GM04504 (cell line): ENCODE measurements at regions not wholly inside any gene's neighbourhood (a gene's known extent, or its start where the extent isn't known, plus 50 kb on each side); places are given as distances from the start of the nearest gene placed in this dataset.
A peak's percentile ranks its signal among the peaks of the same experiment; 100 is the strongest.

Experiments
- DNase-seq: peaks from one replicate; pipeline ENCODE4 v3.0.0-alpha.2; 2012; ENCODE audit warnings: low read depth

GRCh38 chr4:185893500-185893899 is 81.5 kb upstream of the SORBS2 start:
- no peak for DNase-seq

GRCh38 chr4:185894481-185894880 is 82.5 kb upstream of the SORBS2 start:
- DNase-seq = no peak

GRCh38 chr4:185895351-185895750 is 83.4 kb upstream of the SORBS2 start:
- no peak for DNase-seq

GRCh38 chr4:185895866-185896265 is 83.9 kb upstream of the SORBS2 start:
- DNase-seq = no peak

- DNase-seq = no peak
These were observed 85.0 kb upstream of the SORBS2 start for GRCh38 chr4:185896817-185897488.

GRCh38 chr4:185898413-185898812 is 86.4 kb upstream of the SORBS2 start:
- no peak for DNase-seq

GRCh38 chr4:185899833-185900232 is 87.8 kb upstream of the SORBS2 start:
- no peak for DNase-seq

- DNase-seq = no peak
These were observed 90.7 kb upstream of the SORBS2 start for GRCh38 chr4:185902654-185903053.

GRCh38 chr4:185903205-185903604 is 91.2 kb upstream of the SORBS2 start:
- no peak for DNase-seq

- DNase-seq = no peak
These were observed 92.4 kb upstream of the SORBS2 start for GRCh38 chr4:185904381-185904780.

GRCh38 chr4:185909972-185910371 is 98.0 kb upstream of the SORBS2 start:
- DNase-seq = no peak

GRCh38 chr4:185911556-185912064 is 99.6 kb upstream of the SORBS2 start:
- DNase-seq = no peak

GRCh38 chr4:185912779-185913178 is 100.8 kb upstream of the SORBS2 start:
- DNase-seq = peak; percentile 23

GRCh38 chr4:185914583-185915199 is 102.7 kb upstream of the SORBS2 start:
- no peak for DNase-seq

- DNase-seq = no peak
These were observed 103.3 kb upstream of the SORBS2 start for GRCh38 chr4:185915271-185915670.

GRCh38 chr4:185915817-185916216 is 103.8 kb upstream of the SORBS2 start:
- no peak for DNase-seq

- DNase-seq = no peak
These were observed 104.2 kb upstream of the SORBS2 start for GRCh38 chr4:185916231-185916630.

- DNase-seq = no peak
These were observed 104.7 kb upstream of the SORBS2 start for GRCh38 chr4:185916683-185917082.

GRCh38 chr4:185919107-185919506 is 107.1 kb upstream of the SORBS2 start:
- DNase-seq = no peak

GRCh38 chr4:185920171-185920570 is 108.2 kb upstream of the SORBS2 start:
- no peak for DNase-seq

- DNase-seq = no peak
These were observed 108.8 kb upstream of the SORBS2 start for GRCh38 chr4:185920691-185921260.

GRCh38 chr4:185921583-185922555 is 109.9 kb upstream of the SORBS2 start:
- no peak for DNase-seq
